ENCODE measurements at regions not wholly inside any gene's neighbourhood (a gene's known extent, or its start where the extent isn't known, plus 50 kb on each side); places are given as distances from the start of the nearest gene placed in this dataset.

DNA sequence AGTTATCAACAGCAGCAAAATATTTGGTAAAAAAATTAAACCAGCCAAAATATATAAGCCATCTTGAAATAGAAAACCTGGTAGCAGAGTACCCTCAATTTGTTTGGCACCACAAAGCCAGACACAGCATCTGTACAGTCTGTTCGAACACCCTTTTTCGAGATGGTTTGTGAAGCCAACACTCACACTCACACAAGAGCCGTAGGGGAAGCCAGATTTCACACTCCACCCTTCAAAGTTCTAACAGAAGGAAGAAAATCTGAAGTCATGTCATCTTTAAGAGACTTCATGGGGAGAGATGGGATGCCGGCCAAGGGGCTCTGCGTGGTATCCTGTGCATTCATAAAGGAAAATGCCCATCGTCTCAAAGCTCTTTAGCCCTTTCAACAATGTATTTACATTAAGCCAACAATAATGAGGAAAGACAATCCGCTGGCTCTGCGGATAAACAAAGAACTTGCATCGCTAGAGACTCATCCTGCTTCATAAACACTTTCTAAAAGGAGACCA, 451.5 kb upstream of the CHST9 start:
- no peak for TF ChIP-seq ZNF274 (IDR thresholded peaks at IDR 0.05; ENCODE audit: low read depth, low read length)
- TF ChIP-seq YY1 (IDR thresholded peaks at IDR 0.05; ENCODE audit: insufficient read depth, insufficient read length): no peak
- TF ChIP-seq SUZ12 (IDR thresholded peaks at IDR 0.05; ENCODE audit: extremely low read depth, insufficient read depth, insufficient read length): no peak
